AG10803 (cell line): ENCODE measurements at regions not wholly inside any gene's neighbourhood (a gene's known extent, or its start where the extent isn't known, plus 50 kb on each side); places are given as distances from the start of the nearest gene placed in this dataset.
"Not testable (repeated sequence)": the region's sequence is repeated elsewhere in the genome, so short reads cannot be mapped to it uniquely, and the experiment has no call there.

Experiments
- DNase-seq: peaks from one replicate; pipeline ENCODE4 v3.0.0; 2010; ENCODE audit warnings: low read depth
- H3K4me3 ChIP-seq: 2 replicates; pipeline ENCODE4 v1.5.1; 2011; ENCODE audit warnings: mild to moderate bottlenecking, low read length, control low read depth
- CTCF ChIP-seq: conservative IDR thresholded peaks from 2 replicates; pipeline ENCODE4 v1.5.1; 2011; ENCODE audit warnings: mild to moderate bottlenecking, low read length, control low read depth, inconsistent platforms

DNA sequence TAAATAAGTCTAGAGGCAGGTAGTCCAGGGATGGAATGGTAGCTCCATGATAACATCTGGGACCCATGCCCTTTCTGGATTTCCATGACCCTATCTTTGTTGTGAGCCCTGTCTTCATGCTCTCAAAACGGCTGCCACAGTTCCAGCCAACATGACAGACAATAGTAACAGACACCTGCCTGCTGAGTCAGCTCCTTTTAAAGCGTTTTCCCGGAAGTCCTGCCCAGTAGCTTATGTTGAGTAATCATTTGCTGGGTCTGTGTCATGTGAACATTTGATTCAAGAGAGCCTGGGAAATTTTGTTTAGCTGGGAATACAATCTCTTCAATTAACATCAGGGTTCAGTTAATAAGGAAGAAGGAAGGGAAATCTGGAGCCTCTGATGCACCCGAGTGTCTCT is 262.2 kb upstream of the SULF2 start:
- no peak for DNase-seq
- no peak for TF ChIP-seq CTCF
- H3K4me3 ChIP-seq: no peak overlapping the region

GRCh38 chr20:48042628-48043027 is 257.3 kb upstream of the SULF2 start:
- no peak for TF ChIP-seq CTCF
- no peak for DNase-seq
- no peak overlapping the region for H3K4me3 ChIP-seq

- H3K4me3 ChIP-seq: no peak overlapping the region
- TF ChIP-seq CTCF: no peak
- no peak for DNase-seq
Observed at GRCh38 chr20:48041078-48041780, 255.9 kb upstream of the SULF2 start.

DNA sequence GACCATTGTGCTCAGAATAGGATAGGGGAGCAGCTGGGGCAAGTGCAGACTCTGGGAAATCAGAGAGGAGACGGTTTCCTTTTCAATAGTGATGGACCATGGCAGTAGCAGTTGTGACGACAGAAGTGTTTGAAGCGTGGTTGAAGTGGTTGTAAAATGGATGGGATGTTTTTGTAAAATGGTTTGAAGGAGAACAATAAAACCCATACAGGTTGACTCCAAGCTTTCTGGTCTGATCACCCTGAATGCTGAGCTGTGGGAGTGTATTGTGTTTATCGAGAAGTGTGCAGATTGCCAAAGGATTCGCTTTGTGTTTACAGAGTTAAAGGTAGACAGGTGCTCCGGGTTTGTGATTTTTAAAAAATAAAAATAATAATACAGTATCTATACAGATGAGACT is 255.2 kb upstream of the SULF2 start:
- no peak overlapping the region for H3K4me3 ChIP-seq
- TF ChIP-seq CTCF: no peak
- DNase-seq: no peak

DNA sequence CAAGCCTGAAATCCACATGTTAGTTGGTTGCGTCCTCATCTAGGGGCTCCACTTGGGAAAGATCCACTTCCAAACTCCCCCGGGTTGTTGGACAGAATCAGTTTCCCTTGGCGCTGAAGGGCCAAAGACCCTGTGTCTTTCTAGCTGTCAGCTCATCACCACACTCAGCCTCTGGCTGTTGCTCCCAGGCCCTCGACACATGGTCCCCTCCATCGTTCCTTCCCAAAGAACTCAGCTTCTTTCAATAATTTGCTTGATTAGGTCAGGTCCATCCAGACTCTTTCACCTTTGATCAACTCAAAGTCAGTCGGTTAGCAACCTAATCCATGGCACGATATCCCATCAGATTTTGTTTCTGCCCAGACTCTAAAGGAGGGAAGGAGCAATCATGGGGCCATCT is 254.8 kb upstream of the SULF2 start:
- TF ChIP-seq CTCF: no peak
- no peak overlapping the region for H3K4me3 ChIP-seq
- no peak for DNase-seq

DNA sequence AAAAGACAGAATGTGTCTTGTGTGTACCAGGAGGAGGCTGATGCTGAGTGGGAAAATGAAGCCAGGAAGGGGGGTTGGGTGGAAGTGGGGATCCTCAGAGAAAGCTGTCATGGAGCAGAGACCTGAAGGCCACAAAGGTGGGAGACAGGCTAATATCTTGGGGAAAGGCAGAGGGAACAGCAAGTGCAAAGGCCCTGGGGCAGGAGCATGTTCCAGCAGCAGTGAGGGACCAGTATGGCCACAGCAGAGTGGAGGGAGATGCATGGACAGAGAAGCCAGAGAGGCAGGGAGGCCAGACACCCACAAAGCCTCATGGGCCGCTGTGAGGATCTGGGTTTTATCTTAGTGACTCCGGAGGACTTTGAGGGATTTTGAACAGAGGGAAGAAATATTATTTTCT is 254.2 kb upstream of the SULF2 start:
- H3K4me3 ChIP-seq: no peak overlapping the region
- no peak for TF ChIP-seq CTCF
- no peak for DNase-seq

- DNase-seq: no peak
- TF ChIP-seq CTCF: no peak
- no peak overlapping the region for H3K4me3 ChIP-seq
Observed at GRCh38 chr20:48038713-48039112, 253.4 kb upstream of the SULF2 start.

DNA sequence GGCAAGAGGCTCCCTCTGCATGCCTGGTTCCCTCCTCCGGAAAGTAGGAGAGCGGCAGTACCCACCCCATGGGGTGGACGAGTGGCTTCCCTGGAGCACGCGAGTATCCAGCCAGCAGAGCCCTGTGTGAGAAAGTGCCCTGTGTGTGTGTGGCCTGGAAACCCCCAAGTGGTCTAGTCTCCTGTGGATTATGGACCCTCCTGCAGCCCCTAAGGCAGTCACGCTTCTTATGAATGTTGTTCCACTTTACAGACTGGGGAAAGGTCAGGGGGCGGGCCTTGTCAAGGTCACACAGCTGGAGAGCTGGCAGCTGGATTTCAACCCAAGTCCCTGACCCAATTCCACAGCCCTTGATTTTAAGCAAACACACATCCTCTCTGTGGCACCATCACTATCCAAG is 252.5 kb upstream of the SULF2 start:
- not testable (repeated sequence) for H3K4me3 ChIP-seq, DNase-seq
